ENCODE measurements at regions not wholly inside any gene's neighbourhood (a gene's known extent, or its start where the extent isn't known, plus 50 kb on each side); places are given as distances from the start of the nearest gene placed in this dataset.

DNA sequence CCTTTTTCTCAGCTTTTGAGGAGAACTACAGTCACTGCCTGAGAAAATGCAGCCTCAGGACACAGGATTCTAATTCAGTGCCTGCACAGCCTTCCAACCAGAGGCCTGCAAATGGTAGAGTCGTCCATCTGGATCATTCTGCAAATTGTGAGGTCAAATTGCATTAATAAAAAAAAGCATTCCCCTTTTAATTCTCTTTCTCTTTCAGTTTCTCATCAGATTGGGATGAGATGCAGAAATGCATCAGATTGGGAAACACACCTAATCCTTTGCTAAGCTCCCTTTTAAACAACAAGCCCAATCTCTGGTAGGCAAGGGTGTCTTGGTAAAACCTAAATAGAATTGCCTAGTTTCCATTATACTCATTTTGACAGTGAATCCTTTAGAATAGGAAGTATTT is 838.8 kb downstream of the MAFB start:
- Histone ChIP-seq H3K9me3 (ENCODE audit: control insufficient read depth in 1 of 2, insufficient read depth in 1 of 2, low read length in 2 of 2) (peaks cover 0 to 3% of the 10 kb centered on the region in 2 experiments), H3K4me3 (ENCODE audit: low read length) (no peak overlapping the region), H3K27me3 (ENCODE audit: control insufficient read depth in 1 of 2, insufficient read depth in 2 of 2, low read length in 2 of 2) (no peaks in the 10 kb centered on the region), H3K36me3 (ENCODE audit: insufficient read depth, low read length) (no peaks in the 10 kb centered on the region), H3K27ac (ENCODE audit: low read depth in 1 of 2, low read length in 2 of 2) (no peak overlapping the region), H3K4me1 (ENCODE audit: insufficient read depth, low read length) (no peaks in the 10 kb centered on the region)
- no peak overlapping the region for H3K4me3 Mint-ChIP-seq
- intact Hi-C loops (cut with DNase I, micrococcal nuclease): no loop called here
- H3K27ac Mint-ChIP-seq: no peak overlapping the region
- ATAC-seq (ENCODE audit: poor library complexity) (no peak), DNase-seq (no peak)
- CTCF ChIA-PET: no interaction called here
- no peaks in the 10 kb centered on the region for H3K36me3 Mint-ChIP-seq (ENCODE audit: low read depth)
- no peaks in the 10 kb centered on the region for H3K27me3 Mint-ChIP-seq
- no peaks in the 10 kb centered on the region for H3K4me1 Mint-ChIP-seq (ENCODE audit: low read depth)
- no peaks in the 10 kb centered on the region for H3K9me3 Mint-ChIP-seq
- POLR2A ChIA-PET: no interaction called here
- TF ChIP-seq, protein P1, sequence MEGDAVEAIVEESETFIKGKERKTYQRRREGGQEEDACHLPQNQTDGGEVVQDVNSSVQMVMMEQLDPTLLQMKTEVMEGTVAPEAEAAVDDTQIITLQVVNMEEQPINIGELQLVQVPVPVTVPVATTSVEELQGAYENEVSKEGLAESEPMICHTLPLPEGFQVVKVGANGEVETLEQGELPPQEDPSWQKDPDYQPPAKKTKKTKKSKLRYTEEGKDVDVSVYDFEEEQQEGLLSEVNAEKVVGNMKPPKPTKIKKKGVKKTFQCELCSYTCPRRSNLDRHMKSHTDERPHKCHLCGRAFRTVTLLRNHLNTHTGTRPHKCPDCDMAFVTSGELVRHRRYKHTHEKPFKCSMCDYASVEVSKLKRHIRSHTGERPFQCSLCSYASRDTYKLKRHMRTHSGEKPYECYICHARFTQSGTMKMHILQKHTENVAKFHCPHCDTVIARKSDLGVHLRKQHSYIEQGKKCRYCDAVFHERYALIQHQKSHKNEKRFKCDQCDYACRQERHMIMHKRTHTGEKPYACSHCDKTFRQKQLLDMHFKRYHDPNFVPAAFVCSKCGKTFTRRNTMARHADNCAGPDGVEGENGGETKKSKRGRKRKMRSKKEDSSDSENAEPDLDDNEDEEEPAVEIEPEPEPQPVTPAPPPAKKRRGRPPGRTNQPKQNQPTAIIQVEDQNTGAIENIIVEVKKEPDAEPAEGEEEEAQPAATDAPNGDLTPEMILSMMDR (IDR thresholded peaks at IDR 0.05): no peak

DNA sequence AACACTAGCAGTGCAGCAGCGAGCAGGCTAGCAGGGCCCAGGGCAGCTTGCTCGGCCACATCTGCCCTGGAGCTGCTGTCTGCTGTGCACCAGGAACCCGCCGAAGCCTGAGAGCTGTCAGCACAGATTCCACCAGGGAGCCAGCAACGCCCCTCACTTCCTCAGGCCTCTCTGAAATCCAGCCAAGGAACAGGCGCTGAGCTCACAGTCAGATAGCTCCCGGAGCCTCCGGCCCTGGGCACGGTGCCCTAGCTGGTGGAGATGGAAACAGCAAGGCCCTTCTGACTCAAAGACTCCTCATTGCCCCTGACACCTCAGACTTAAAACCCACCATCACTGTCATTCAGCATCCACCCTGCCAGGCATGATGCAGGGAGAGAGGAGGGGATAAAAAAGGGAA is 839.4 kb downstream of the MAFB start:
- POLR2A ChIA-PET: no interaction called here
- Mint-ChIP-seq H3K27me3 (no peaks in the 10 kb centered on the region), H3K4me3 (no peak overlapping the region), H3K27ac (no peak overlapping the region), H3K36me3 (ENCODE audit: low read depth) (no peaks in the 10 kb centered on the region), H3K9me3 (no peaks in the 10 kb centered on the region), H3K4me1 (ENCODE audit: low read depth) (no peaks in the 10 kb centered on the region)
- Histone ChIP-seq H3K27ac (ENCODE audit: low read depth in 1 of 2, low read length in 2 of 2) (no peak overlapping the region), H3K36me3 (ENCODE audit: insufficient read depth, low read length) (no peaks in the 10 kb centered on the region), H3K9me3 (ENCODE audit: control insufficient read depth in 1 of 2, insufficient read depth in 1 of 2, low read length in 2 of 2) (peaks cover 0 to 3% of the 10 kb centered on the region in 2 experiments), H3K4me3 (ENCODE audit: low read length) (no peak overlapping the region), H3K27me3 (ENCODE audit: control insufficient read depth in 1 of 2, insufficient read depth in 2 of 2, low read length in 2 of 2) (no peaks in the 10 kb centered on the region), H3K4me1 (ENCODE audit: insufficient read depth, low read length) (no peaks in the 10 kb centered on the region)
- DNase-seq: no peak
- ATAC-seq (ENCODE audit: poor library complexity): no peak
- CTCF ChIA-PET: no interaction called here
- TF ChIP-seq, protein P1 (IDR thresholded peaks at IDR 0.05): no peak
- intact Hi-C loops (cut with DNase I, micrococcal nuclease): no loop called here

DNA sequence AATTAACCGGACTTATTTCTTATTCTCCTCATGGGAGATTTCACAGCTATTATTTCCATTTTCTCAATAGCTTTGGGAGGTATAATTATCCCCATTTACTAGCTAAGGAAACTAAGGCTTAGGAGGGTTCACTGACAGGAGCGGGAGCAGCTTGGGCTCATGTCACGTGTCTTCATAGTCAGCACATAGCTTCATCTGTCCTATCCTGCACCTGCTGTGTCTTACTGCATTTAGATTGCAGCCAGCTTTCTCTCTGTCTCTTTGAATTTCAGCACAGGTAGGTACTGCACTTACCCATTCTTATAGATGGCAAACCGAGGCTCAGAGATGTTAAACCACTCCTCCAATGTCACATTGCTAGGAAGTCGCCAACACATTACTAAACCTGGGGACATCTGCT is 839.9 kb downstream of the MAFB start:
- Mint-ChIP-seq H3K9me3 (no peaks in the 10 kb centered on the region), H3K27me3 (no peaks in the 10 kb centered on the region), H3K36me3 (ENCODE audit: low read depth) (no peaks in the 10 kb centered on the region), H3K27ac (no peak overlapping the region), H3K4me3 (no peak overlapping the region), H3K4me1 (ENCODE audit: low read depth) (no peaks in the 10 kb centered on the region)
- no peaks in the 10 kb centered on the region for H3K4me1 ChIP-seq (ENCODE audit: insufficient read depth, low read length)
- peaks cover 0 to 3% of the 10 kb centered on the region in 2 experiments for H3K9me3 ChIP-seq (ENCODE audit: control insufficient read depth in 1 of 2, insufficient read depth in 1 of 2, low read length in 2 of 2)
- CTCF ChIA-PET: no interaction called here
- POLR2A ChIA-PET: no interaction called here
- TF ChIP-seq, protein P1 (IDR thresholded peaks at IDR 0.05): no peak
- no peak overlapping the region for H3K27ac ChIP-seq (ENCODE audit: low read depth in 1 of 2, low read length in 2 of 2)
- DNase-seq (no peak), ATAC-seq (ENCODE audit: poor library complexity) (no peak)
- no peaks in the 10 kb centered on the region for H3K36me3 ChIP-seq (ENCODE audit: insufficient read depth, low read length)
- no peaks in the 10 kb centered on the region for H3K27me3 ChIP-seq (ENCODE audit: control insufficient read depth in 1 of 2, insufficient read depth in 2 of 2, low read length in 2 of 2)
- no peak overlapping the region for H3K4me3 ChIP-seq (ENCODE audit: low read length)
- intact Hi-C loops (cut with DNase I, micrococcal nuclease): no loop called here
